D721Med (cell line): ENCODE measurements at regions not wholly inside any gene's neighbourhood (a gene's known extent, or its start where the extent isn't known, plus 50 kb on each side); places are given as distances from the start of the nearest gene placed in this dataset.

ENCODE experiments used
- DNase-seq: peaks from one replicate; pipeline ENCODE4 v3.0.0; 2011; ENCODE audit warnings: low spot score; ENCODE audit not compliant: insufficient read length
- FAIRE-seq: peaks from 2 replicates; lab custom pipeline; 2011; peaks lifted over from hg19 to GRCh38; lab: Jason Lieb, UNC
- TF ChIP-seq, protein P1 (sequence below): IDR thresholded peaks from 2 replicates; pipeline ENCODE4 v1.5.1; 2012; ENCODE audit warnings: mild to moderate bottlenecking, control low read depth; ENCODE audit not compliant: insufficient read depth; ENCODE audit errors: missing control alignments

DNA sequence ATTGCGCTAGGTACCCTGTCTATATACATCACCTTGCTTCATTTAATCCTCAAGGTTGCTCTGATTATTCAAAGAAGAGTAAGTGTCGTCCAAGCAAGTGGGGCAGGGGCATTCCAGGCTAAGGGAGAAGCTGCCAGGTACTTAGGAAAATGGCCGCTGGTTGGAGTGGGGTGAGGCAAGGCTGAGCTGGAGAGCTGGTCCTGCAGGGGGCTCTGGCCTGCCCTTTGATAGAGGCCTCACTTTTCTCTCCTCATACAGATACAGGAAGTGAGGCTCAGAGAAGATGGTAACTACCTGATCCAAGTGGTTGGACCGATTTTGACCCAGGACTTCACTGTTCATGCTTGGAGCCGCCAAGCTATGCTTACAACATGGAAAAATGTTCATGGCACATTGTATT is 86.9 kb upstream of the ZBTB40 start:
- FAIRE-seq (no peak), DNase-seq (no peak)
- TF ChIP-seq, protein P1, sequence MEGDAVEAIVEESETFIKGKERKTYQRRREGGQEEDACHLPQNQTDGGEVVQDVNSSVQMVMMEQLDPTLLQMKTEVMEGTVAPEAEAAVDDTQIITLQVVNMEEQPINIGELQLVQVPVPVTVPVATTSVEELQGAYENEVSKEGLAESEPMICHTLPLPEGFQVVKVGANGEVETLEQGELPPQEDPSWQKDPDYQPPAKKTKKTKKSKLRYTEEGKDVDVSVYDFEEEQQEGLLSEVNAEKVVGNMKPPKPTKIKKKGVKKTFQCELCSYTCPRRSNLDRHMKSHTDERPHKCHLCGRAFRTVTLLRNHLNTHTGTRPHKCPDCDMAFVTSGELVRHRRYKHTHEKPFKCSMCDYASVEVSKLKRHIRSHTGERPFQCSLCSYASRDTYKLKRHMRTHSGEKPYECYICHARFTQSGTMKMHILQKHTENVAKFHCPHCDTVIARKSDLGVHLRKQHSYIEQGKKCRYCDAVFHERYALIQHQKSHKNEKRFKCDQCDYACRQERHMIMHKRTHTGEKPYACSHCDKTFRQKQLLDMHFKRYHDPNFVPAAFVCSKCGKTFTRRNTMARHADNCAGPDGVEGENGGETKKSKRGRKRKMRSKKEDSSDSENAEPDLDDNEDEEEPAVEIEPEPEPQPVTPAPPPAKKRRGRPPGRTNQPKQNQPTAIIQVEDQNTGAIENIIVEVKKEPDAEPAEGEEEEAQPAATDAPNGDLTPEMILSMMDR = no peak

DNA sequence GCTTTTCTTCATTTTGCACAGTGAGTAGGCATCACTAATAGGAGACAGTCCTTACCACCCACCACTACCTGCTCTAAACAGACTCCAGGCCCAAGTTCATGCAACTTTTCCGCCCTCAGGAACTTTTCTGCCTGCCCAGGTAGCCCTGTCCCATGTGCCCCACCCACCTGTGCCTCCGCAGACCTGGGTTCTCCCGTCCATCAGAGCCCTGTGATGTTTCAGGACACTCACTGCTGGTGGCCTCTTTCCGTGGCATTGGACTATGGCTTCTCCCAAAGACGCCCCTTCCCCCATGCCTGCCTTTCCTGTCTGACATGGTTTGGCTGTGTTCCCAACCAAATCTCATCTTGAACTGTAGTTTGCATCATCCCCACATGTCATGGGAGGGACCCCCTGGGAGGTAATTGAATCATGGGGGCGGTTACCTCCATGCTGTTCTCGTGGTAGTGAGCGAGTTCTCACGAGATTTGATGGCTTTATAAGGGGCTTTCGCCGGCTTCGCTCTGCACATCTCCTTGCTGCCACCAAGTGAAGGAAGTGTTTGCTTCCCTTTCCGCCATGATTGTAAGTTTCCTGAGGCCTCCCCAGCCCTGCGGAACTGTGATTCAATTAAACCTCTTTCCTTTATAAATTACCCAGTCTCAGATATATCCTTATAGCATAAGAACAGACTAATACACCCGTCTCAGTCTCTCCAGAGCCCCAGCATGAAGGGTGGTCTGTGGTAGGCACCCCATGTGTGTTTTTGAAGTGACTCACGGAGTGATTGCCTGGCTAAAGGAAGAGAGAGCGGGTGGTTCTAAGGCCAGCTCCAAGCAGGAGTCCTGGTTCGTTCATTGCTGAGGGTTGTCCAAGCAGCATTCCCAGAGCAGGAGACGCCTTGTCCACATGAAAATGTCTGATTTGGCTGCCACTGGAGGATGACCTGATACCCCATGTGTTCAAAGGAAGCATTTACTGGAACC is 86.0 kb upstream of the ZBTB40 start:
- DNase-seq (no peak), FAIRE-seq (no peak)
- TF ChIP-seq, protein P1 = no peak

DNA sequence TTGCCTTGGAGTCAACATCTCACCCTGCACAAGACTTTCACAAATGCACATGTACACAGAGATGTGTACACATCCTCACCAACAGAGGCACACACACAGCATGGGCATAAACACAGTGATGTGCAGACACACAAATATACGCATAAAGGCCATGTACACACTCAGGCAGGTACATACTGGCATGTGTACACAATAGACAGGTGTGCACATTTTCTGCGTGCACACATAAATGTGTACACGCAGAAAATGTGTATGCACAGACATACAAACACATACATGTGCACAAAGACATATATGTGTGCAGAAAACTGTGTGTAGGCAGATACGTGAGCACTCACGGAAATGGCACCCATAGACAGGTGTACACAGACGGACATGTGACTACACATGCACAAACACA is 85.3 kb upstream of the ZBTB40 start:
- TF ChIP-seq, protein P1 = no peak
- FAIRE-seq = no peak
- no peak for DNase-seq

DNA sequence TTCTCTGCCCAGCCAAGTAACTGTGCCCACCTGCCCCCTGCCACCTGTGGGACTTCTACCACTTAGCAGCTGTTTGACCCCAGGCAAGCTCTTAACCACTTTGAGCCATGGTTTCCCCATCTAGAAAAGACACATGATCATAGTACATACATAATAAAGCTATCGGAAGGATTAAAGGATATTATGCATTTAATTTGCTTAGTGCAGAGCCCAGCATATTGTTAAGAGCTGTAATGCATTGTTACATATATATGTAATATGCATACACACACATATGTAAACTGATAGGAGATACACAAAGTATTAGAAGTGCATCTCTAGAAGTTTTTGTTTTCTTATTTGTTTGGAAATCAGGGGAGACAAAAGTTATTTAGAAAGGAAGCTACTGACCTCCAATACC is 83.5 kb upstream of the ZBTB40 start:
- DNase-seq = no peak
- no peak for FAIRE-seq
- TF ChIP-seq, protein P1 = no peak

DNA sequence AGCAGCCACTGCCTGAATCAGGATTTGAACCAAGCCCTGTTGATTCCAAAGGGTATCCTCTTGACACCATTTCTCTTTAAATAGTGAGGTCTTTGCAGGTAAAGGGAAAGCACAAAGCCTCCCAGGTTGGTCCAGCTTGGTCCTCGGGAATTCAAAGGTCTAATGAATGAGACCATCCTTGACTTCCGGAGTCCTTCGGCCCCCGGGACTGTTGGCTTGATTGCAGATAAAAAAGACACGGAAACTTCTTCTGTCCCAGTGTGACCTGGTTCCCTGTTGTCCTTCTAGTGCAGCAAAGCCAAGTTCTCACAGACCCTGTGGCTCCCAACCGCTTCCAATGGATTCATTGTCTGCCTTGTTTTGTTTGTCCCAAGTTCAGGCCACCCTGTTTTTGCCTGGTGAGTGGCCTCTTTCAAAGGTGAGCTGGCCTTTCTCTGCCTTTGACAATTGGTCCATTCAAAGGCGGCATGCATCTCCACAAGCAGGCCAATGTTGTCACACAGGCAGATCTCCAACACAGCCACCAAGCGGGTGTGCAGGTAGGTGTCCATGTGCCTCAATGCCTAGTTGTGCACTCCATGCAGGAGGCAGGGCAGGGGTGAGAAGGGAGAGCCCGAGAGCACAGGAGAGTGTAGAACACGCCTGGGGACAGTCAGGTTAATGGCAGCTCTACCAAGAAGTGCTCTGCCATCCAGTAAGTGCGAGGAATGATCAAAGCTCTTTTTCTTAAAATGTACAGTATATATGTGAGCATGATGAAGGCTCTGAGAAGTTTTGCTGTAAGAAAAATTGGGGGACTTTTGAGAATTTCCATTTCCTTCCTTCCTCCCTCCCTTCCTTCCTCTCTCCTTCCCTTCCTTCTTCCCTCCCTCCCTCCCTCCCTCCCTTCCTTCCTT is 82.1 kb upstream of the ZBTB40 start:
- TF ChIP-seq, protein P1 = no peak
- DNase-seq (no peak), FAIRE-seq (no peak)

DNA sequence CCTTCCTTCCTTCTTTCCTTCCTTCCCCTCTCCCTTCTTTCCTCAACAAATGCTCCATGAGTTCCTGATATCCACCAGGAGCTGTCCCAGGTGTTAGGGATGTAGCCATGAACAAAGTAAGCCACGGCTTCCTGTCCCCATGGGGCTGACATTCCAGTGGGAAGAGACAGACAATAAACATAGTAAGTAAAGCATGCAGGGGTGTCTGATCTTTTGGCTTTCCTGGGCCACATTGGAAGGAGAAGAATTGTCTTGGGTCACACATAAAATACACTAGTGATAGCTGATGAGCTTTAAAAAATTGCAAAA is 81.5 kb upstream of the ZBTB40 start:
- DNase-seq (no peak), FAIRE-seq (no peak)
- TF ChIP-seq, protein P1 = no peak
